ENCODE measurements at regions not wholly inside any gene's neighbourhood (a gene's known extent, or its start where the extent isn't known, plus 50 kb on each side); places are given as distances from the start of the nearest gene placed in this dataset.

GRCh38 chr3:181384970-181385369 lies 326.8 kb upstream of the SOX2 start:
- H3K27me3 ChIP-seq (ENCODE audit: control insufficient read depth, insufficient read depth, low read length): no peaks in the 10 kb centered on the region
- no peaks in the 10 kb centered on the region for H3K36me3 ChIP-seq (ENCODE audit: control insufficient read depth, insufficient read depth, low read length)
- no peak overlapping the region for H3K27ac ChIP-seq (ENCODE audit: low read depth, low read length)
- no peaks in the 10 kb centered on the region for H3K9me3 ChIP-seq (ENCODE audit: control insufficient read depth, insufficient read depth, low read length)
- H3K4me3 ChIP-seq (ENCODE audit: low read depth, low read length): no peak overlapping the region
- H3K9ac ChIP-seq (ENCODE audit: low read depth, low read length): no peak overlapping the region
- H3K4me1 ChIP-seq (ENCODE audit: control insufficient read depth, insufficient read depth, low read length): peaks cover 18% of the 10 kb centered on the region

- H3K9ac ChIP-seq (ENCODE audit: low read depth, low read length): no peak overlapping the region
- no peaks in the 10 kb centered on the region for H3K27me3 ChIP-seq (ENCODE audit: control insufficient read depth, insufficient read depth, low read length)
- H3K36me3 ChIP-seq (ENCODE audit: control insufficient read depth, insufficient read depth, low read length): no peaks in the 10 kb centered on the region
- H3K4me3 ChIP-seq (ENCODE audit: low read depth, low read length): peak overlapping the region; percentile 18; the same call in 1 of the 2 replicates
- H3K27ac ChIP-seq (ENCODE audit: low read depth, low read length): peak overlapping the region; percentile 75
- no peaks in the 10 kb centered on the region for H3K9me3 ChIP-seq (ENCODE audit: control insufficient read depth, insufficient read depth, low read length)
- peaks cover 18% of the 10 kb centered on the region for H3K4me1 ChIP-seq (ENCODE audit: control insufficient read depth, insufficient read depth, low read length)
Observed at GRCh38 chr3:181383760-181384159, 328.0 kb upstream of the SOX2 start.

DNA sequence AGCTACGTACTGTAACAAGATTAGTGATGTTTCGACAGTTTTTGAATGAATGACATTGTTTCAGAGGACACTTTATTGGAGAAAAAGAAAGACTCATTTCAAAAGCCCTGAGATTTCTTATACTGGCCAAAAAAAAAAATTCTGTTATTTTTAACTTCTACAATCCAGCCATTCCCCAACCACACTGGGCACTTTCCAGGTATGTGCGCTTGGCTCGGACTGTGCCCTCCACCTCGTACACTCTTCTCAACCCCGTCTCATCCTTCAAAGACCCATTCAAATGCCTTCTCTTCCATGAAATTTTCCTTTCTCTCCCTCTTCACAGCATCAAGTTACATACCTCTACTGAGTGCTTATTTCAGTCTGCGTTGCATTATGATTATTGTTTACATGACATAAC lies 328.5 kb upstream of the SOX2 start:
- no peaks in the 10 kb centered on the region for H3K36me3 ChIP-seq (ENCODE audit: control insufficient read depth, insufficient read depth, low read length)
- H3K4me3 ChIP-seq (ENCODE audit: low read depth, low read length): no peak overlapping the region
- H3K27ac ChIP-seq (ENCODE audit: low read depth, low read length): peak overlapping the region; percentile 75
- peaks cover 18% of the 10 kb centered on the region for H3K4me1 ChIP-seq (ENCODE audit: control insufficient read depth, insufficient read depth, low read length)
- H3K9me3 ChIP-seq (ENCODE audit: control insufficient read depth, insufficient read depth, low read length): no peaks in the 10 kb centered on the region
- no peak overlapping the region for H3K9ac ChIP-seq (ENCODE audit: low read depth, low read length)
- H3K27me3 ChIP-seq (ENCODE audit: control insufficient read depth, insufficient read depth, low read length): no peaks in the 10 kb centered on the region

GRCh38 chr3:181382656-181383055 lies 329.1 kb upstream of the SOX2 start:
- Histone ChIP-seq H3K36me3 (ENCODE audit: control insufficient read depth, insufficient read depth, low read length) (no peaks in the 10 kb centered on the region), H3K4me3 (ENCODE audit: low read depth, low read length) (no peak overlapping the region), H3K9me3 (ENCODE audit: control insufficient read depth, insufficient read depth, low read length) (no peaks in the 10 kb centered on the region), H3K4me1 (ENCODE audit: control insufficient read depth, insufficient read depth, low read length) (peaks cover 18% of the 10 kb centered on the region), H3K9ac (ENCODE audit: low read depth, low read length) (no peak overlapping the region), H3K27me3 (ENCODE audit: control insufficient read depth, insufficient read depth, low read length) (no peaks in the 10 kb centered on the region), H3K27ac (ENCODE audit: low read depth, low read length) (no peak overlapping the region)

DNA sequence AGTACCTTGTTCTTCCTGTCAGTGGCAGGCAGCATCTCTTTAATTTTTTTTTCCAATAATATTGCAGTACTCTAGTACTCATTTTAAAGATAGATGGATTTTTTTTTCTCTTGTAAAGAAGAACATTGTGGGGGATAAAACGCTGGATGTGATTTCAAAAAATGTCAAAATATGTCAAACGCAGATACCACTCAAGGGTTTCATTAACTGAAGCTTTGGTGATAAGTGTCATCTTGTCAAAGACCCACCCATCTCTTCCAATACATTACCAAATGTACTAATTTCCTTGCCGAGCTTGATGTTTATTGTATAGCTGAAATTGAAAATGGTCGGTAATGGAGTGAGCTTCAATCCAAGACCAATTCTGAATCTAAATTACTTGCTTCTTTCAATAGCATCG lies 332.4 kb upstream of the SOX2 start:
- no peak overlapping the region for H3K27ac ChIP-seq (ENCODE audit: low read depth, low read length)
- H3K27me3 ChIP-seq (ENCODE audit: control insufficient read depth, insufficient read depth, low read length): no peaks in the 10 kb centered on the region
- H3K4me3 ChIP-seq (ENCODE audit: low read depth, low read length): no peak overlapping the region
- H3K9me3 ChIP-seq (ENCODE audit: control insufficient read depth, insufficient read depth, low read length): no peaks in the 10 kb centered on the region
- H3K9ac ChIP-seq (ENCODE audit: low read depth, low read length): no peak overlapping the region
- H3K4me1 ChIP-seq (ENCODE audit: control insufficient read depth, insufficient read depth, low read length): peaks cover 11% of the 10 kb centered on the region
- H3K36me3 ChIP-seq (ENCODE audit: control insufficient read depth, insufficient read depth, low read length): no peaks in the 10 kb centered on the region

- Histone ChIP-seq H3K9ac (ENCODE audit: low read depth, low read length) (no peak overlapping the region), H3K4me1 (ENCODE audit: control insufficient read depth, insufficient read depth, low read length) (0 out of 2 replicates have a peak, but pooled peaks cover 13% of the 10 kb centered on the region), H3K36me3 (ENCODE audit: control insufficient read depth, insufficient read depth, low read length) (no peaks in the 10 kb centered on the region), H3K27me3 (ENCODE audit: control insufficient read depth, insufficient read depth, low read length) (no peaks in the 10 kb centered on the region), H3K9me3 (ENCODE audit: control insufficient read depth, insufficient read depth, low read length) (no peaks in the 10 kb centered on the region), H3K27ac (ENCODE audit: low read depth, low read length) (no peak overlapping the region), H3K4me3 (ENCODE audit: low read depth, low read length) (no peak overlapping the region)
Observed at GRCh38 chr3:181369637-181370036, 342.1 kb upstream of the SOX2 start.

DNA sequence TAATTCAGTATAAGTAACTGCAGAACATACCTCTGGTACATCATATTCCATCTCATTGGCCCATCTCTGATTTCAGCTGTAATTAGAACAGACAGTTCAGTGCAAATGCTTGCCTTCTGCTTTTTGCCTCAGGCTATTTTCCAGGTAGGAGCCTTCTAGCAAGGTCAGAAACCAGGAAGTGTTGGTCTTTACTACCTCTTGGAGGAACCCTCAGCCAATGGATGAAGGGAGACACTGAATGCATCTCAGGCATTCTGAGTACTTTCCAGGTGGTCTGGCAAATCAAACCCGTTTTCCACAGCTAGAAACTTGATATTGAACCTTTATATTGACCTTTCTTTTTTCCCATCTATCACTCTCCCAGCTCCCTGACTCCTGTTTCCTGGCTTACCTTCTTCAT lies 348.5 kb upstream of the SOX2 start:
- no peaks in the 10 kb centered on the region for H3K36me3 ChIP-seq (ENCODE audit: control insufficient read depth, insufficient read depth, low read length)
- H3K4me3 ChIP-seq (ENCODE audit: low read depth, low read length): no peak overlapping the region
- no peak overlapping the region for H3K9ac ChIP-seq (ENCODE audit: low read depth, low read length)
- H3K4me1 ChIP-seq (ENCODE audit: control insufficient read depth, insufficient read depth, low read length): 0 out of 2 replicates have a peak, but pooled peaks cover 8% of the 10 kb centered on the region
- no peaks in the 10 kb centered on the region for H3K9me3 ChIP-seq (ENCODE audit: control insufficient read depth, insufficient read depth, low read length)
- H3K27me3 ChIP-seq (ENCODE audit: control insufficient read depth, insufficient read depth, low read length): no peaks in the 10 kb centered on the region
- no peak overlapping the region for H3K27ac ChIP-seq (ENCODE audit: low read depth, low read length)

GRCh38 chr3:181362378-181362777 lies 349.3 kb upstream of the SOX2 start:
- Histone ChIP-seq H3K9me3 (ENCODE audit: control insufficient read depth, insufficient read depth, low read length) (no peaks in the 10 kb centered on the region), H3K4me3 (ENCODE audit: low read depth, low read length) (no peak overlapping the region), H3K4me1 (ENCODE audit: control insufficient read depth, insufficient read depth, low read length) (0 out of 2 replicates have a peak, but pooled peaks cover 5% of the 10 kb centered on the region), H3K9ac (ENCODE audit: low read depth, low read length) (no peak overlapping the region), H3K27me3 (ENCODE audit: control insufficient read depth, insufficient read depth, low read length) (no peaks in the 10 kb centered on the region), H3K27ac (ENCODE audit: low read depth, low read length) (no peak overlapping the region), H3K36me3 (ENCODE audit: control insufficient read depth, insufficient read depth, low read length) (no peaks in the 10 kb centered on the region)

DNA sequence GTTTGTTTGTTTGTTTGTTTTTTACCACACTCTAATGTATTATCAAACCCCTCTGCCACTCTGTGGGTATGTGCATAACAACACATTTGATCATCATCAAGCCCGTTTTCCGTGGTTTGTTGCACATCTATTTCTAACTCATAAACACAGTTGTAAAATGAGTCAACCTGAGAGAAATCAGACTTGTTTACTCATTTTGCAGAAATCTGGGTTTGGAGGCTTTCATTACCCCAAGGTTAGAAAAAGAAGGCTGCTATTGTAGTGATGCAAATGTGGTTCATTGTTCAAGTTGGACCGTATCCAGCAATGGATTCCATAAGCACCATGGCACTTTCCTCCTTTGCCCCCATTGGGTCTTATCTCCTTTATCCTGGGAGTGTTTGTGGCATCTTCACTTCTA lies 353.2 kb upstream of the SOX2 start:
- H3K9me3 ChIP-seq (ENCODE audit: control insufficient read depth, insufficient read depth, low read length): no peaks in the 10 kb centered on the region
- no peaks in the 10 kb centered on the region for H3K27me3 ChIP-seq (ENCODE audit: control insufficient read depth, insufficient read depth, low read length)
- H3K27ac ChIP-seq (ENCODE audit: low read depth, low read length): no peak overlapping the region
- H3K4me3 ChIP-seq (ENCODE audit: low read depth, low read length): no peak overlapping the region
- no peaks in the 10 kb centered on the region for H3K36me3 ChIP-seq (ENCODE audit: control insufficient read depth, insufficient read depth, low read length)
- H3K9ac ChIP-seq (ENCODE audit: low read depth, low read length): no peak overlapping the region
- no peaks in the 10 kb centered on the region for H3K4me1 ChIP-seq (ENCODE audit: control insufficient read depth, insufficient read depth, low read length)

DNA sequence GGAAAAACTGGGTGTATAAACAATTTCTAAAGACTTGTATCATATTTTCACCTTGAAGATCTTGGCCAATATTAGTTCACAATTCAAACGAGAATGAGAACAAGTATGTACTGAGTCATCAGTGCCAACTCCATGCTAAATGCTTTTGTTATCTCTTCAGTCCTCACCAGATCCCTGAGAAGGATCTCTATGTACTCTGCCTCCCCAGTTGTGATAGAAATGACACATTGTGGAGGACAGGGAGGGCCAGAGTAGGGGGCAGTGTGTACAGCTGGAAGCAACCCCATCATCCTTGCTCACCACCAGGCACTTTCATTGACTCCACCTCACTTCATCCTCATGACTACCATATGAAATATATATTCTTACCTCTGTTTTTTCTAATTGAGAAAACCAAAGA lies 353.7 kb upstream of the SOX2 start:
- Histone ChIP-seq H3K4me1 (ENCODE audit: control insufficient read depth, insufficient read depth, low read length) (no peaks in the 10 kb centered on the region), H3K4me3 (ENCODE audit: low read depth, low read length) (no peak overlapping the region), H3K9me3 (ENCODE audit: control insufficient read depth, insufficient read depth, low read length) (no peaks in the 10 kb centered on the region), H3K9ac (ENCODE audit: low read depth, low read length) (no peak overlapping the region), H3K27me3 (ENCODE audit: control insufficient read depth, insufficient read depth, low read length) (no peaks in the 10 kb centered on the region), H3K36me3 (ENCODE audit: control insufficient read depth, insufficient read depth, low read length) (no peaks in the 10 kb centered on the region), H3K27ac (ENCODE audit: low read depth, low read length) (no peak overlapping the region)

DNA sequence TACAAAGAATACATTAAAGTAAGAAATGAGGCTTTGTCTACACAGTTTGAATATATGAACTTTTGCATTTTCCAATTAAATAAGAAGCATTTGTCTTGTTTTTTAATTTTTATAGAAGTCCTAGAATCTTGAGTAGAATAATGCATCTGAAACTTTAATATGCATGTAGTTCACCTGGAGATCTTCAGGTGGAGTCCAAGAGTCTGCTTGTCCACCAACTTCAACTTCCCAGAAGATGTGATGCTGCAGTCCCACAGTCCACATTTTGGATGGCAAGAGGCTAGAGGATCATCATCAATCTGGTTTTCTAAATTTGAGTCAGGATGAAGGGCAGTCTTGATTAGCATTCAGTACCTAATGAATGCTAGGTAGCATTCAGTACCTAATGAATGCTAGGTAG lies 357.6 kb upstream of the SOX2 start:
- Histone ChIP-seq H3K9me3 (ENCODE audit: control insufficient read depth, insufficient read depth, low read length) (no peaks in the 10 kb centered on the region), H3K27ac (ENCODE audit: low read depth, low read length) (no peak overlapping the region), H3K36me3 (ENCODE audit: control insufficient read depth, insufficient read depth, low read length) (no peaks in the 10 kb centered on the region), H3K27me3 (ENCODE audit: control insufficient read depth, insufficient read depth, low read length) (no peaks in the 10 kb centered on the region), H3K9ac (ENCODE audit: low read depth, low read length) (no peak overlapping the region), H3K4me1 (ENCODE audit: control insufficient read depth, insufficient read depth, low read length) (no peaks in the 10 kb centered on the region), H3K4me3 (ENCODE audit: low read depth, low read length) (no peak overlapping the region)

- no peaks in the 10 kb centered on the region for H3K9me3 ChIP-seq (ENCODE audit: control insufficient read depth, insufficient read depth, low read length)
- no peaks in the 10 kb centered on the region for H3K36me3 ChIP-seq (ENCODE audit: control insufficient read depth, insufficient read depth, low read length)
- H3K4me3 ChIP-seq (ENCODE audit: low read depth, low read length): no peak overlapping the region
- H3K4me1 ChIP-seq (ENCODE audit: control insufficient read depth, insufficient read depth, low read length): no peaks in the 10 kb centered on the region
- H3K27ac ChIP-seq (ENCODE audit: low read depth, low read length): no peak overlapping the region
- H3K27me3 ChIP-seq (ENCODE audit: control insufficient read depth, insufficient read depth, low read length): no peaks in the 10 kb centered on the region
- H3K9ac ChIP-seq (ENCODE audit: low read depth, low read length): no peak overlapping the region
Observed at GRCh38 chr3:181344331-181344730, 354.8 kb upstream of the DNAJC19 start.
